ENCODE measurements at regions not wholly inside any gene's neighbourhood (a gene's known extent, or its start where the extent isn't known, plus 50 kb on each side); places are given as distances from the start of the nearest gene placed in this dataset.
A peak's percentile ranks its signal among the peaks of the same experiment; 100 is the strongest.

DNA sequence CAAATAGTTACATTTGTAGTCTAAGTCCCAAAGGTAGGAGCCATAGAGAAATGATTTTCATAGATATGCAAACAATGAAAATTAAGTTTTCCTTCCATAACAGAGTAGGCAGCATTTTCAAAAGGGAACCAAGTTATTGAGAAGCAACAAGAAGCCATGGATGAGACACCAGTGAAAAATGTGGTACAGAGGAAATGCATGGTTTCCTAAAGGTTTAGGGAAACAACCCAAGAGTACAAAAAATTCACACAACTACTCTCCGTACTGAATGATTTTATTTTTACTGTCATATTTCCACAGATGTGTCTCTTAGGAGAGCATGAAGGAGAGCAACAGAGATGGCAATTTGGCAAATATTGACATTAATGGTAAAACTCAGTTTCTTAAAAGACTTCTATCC is 1408.9 kb upstream of the PCDH7 start:
- Histone ChIP-seq H2AK5ac (ENCODE audit: low read length) (no peak overlapping the region), H3K4ac (ENCODE audit: low read depth, low read length) (no peak overlapping the region), H3K79me2 (ENCODE audit: control insufficient read depth, insufficient read depth, low read length) (no peaks in the 10 kb centered on the region), H4K8ac (ENCODE audit: low read depth, low read length) (no peak overlapping the region), H3K4me3 (ENCODE audit: low read length) (no peak overlapping the region), H2BK5ac (ENCODE audit: low read length) (no peak overlapping the region), H3K56ac (ENCODE audit: low read length) (no peak overlapping the region), H3K36me3 (ENCODE audit: control insufficient read depth, insufficient read depth, low read length) (no peaks in the 10 kb centered on the region), H2BK15ac (replicated peaks; ENCODE audit: low read depth) (no peak overlapping the region), H4K5ac (ENCODE audit: low read length) (no peak overlapping the region), H3K9ac (ENCODE audit: low read length) (no peak overlapping the region), H2BK120ac (ENCODE audit: low read depth, low read length) (no peak overlapping the region), H3K23ac (ENCODE audit: low read length) (no peak overlapping the region), H3K27ac (ENCODE audit: low read depth, low read length) (no peak overlapping the region), H3K27me3 (ENCODE audit: insufficient read depth, low read length, poor library complexity) (no peaks in the 10 kb centered on the region), H3K79me1 (ENCODE audit: low read length) (no peaks in the 10 kb centered on the region), H3K4me2 (ENCODE audit: low read length) (no peak overlapping the region), H3K18ac (ENCODE audit: low read length) (no peak overlapping the region), H3K4me1 (ENCODE audit: control insufficient read depth, low read depth, low read length) (no peaks in the 10 kb centered on the region)
- DNase-seq = no peak
- WGBS (ENCODE audit: extremely low coverage, insufficient coverage, low lambda C conversion rate) = no CpG with 5 or more reads among the region's 1 CpG

DNA sequence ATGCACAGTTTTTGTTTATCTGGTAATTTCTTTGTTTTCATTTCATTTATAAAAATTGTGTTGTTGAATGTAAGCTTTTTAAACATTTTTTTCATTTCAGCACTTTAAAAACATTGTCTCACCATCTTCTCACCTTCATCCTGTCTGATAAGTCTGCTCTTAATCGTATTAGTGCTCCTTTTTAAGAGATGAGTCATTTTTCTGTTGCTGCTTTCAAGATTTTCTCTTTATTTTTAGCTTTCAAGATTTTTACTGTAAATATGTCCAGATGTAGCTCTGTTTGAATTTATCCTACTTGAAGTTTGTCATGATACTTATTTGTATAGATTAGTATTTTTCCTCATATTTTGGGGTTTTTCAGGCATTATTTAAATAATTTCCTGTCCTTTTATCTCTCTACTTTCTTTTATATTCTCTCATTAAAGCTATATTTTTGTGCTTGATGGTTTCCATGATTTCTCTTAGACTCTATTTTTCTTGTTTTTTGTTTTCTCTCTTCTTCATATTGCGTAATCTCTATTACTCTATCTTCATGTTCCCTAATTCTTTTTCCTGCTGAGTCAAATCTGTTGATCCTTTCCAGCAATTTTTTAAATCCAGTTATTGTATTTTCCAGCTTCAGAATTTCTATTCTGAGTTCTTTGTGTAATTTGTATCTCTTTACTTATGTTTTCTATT is 1400.4 kb upstream of the PCDH7 start:
- H3K27ac ChIP-seq (ENCODE audit: low read depth, low read length) = no peak overlapping the region
- no peaks in the 10 kb centered on the region for H3K79me2 ChIP-seq (ENCODE audit: control insufficient read depth, insufficient read depth, low read length)
- no peak for DNase-seq
- H3K4me2 ChIP-seq (ENCODE audit: low read length) = no peak overlapping the region
- H3K79me1 ChIP-seq (ENCODE audit: low read length) = no peaks in the 10 kb centered on the region
- no peak overlapping the region for H3K9ac ChIP-seq (ENCODE audit: low read length)
- no peaks in the 10 kb centered on the region for H3K36me3 ChIP-seq (ENCODE audit: control insufficient read depth, insufficient read depth, low read length)
- no peak overlapping the region for H2BK120ac ChIP-seq (ENCODE audit: low read depth, low read length)
- H3K27me3 ChIP-seq (ENCODE audit: insufficient read depth, low read length, poor library complexity) = no peaks in the 10 kb centered on the region
- WGBS (ENCODE audit: extremely low coverage, insufficient coverage, low lambda C conversion rate) = no CpG with 5 or more reads among the region's 2 CpGs
- no peak overlapping the region for H3K23ac ChIP-seq (ENCODE audit: low read length)
- H4K5ac ChIP-seq (ENCODE audit: low read length) = no peak overlapping the region
- no peak overlapping the region for H2AK5ac ChIP-seq (ENCODE audit: low read length)
- H3K4me1 ChIP-seq (ENCODE audit: control insufficient read depth, low read depth, low read length) = no peaks in the 10 kb centered on the region
- H4K8ac ChIP-seq (ENCODE audit: low read depth, low read length) = no peak overlapping the region
- no peak overlapping the region for H3K4me3 ChIP-seq (ENCODE audit: low read length)
- H3K4ac ChIP-seq (ENCODE audit: low read depth, low read length) = no peak overlapping the region
- no peak overlapping the region for H2BK15ac ChIP-seq (replicated peaks; ENCODE audit: low read depth)
- no peak overlapping the region for H3K18ac ChIP-seq (ENCODE audit: low read length)
- H3K56ac ChIP-seq (ENCODE audit: low read length) = no peak overlapping the region
- H2BK5ac ChIP-seq (ENCODE audit: low read length) = no peak overlapping the region

DNA sequence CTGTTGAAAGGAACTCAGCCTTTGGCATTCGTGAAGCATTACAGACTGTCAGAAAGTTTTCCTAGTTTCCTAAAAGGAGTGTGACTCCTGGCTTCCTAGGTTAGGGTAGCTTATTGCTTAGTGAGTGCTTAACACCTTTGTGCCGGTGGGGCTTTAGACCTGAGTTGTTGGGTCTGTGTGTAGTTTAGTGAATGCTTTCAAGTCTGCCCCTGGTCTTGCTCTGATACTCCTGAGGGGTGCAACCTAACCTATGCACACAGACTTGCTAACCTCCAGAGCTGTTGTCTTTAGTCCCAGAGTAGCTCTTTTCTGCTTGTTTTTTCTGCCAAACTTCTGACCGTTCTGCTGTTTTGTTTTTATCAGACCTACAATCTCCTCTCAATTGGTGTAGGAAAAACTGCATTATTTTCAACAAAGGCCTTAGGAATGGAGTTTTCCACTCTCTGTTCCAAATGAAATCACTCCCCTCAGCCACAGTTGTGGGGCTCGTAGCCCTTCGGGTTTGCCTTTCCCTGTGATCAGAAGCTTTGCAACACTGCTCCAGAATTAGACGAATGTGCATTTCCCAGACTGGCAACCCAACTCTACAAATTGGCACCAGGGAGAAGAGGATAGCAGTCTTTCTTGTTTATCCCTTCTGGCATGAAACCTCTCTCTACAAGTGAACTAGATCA is 1399.1 kb upstream of the PCDH7 start:
- Histone ChIP-seq H2BK120ac (ENCODE audit: low read depth, low read length) (no peak overlapping the region), H3K4me3 (ENCODE audit: low read length) (no peak overlapping the region), H3K4ac (ENCODE audit: low read depth, low read length) (no peak overlapping the region), H3K4me1 (ENCODE audit: control insufficient read depth, low read depth, low read length) (no peaks in the 10 kb centered on the region), H2AK5ac (ENCODE audit: low read length) (no peak overlapping the region), H3K27me3 (ENCODE audit: insufficient read depth, low read length, poor library complexity) (no peaks in the 10 kb centered on the region), H3K23ac (ENCODE audit: low read length) (no peak overlapping the region), H3K56ac (ENCODE audit: low read length) (no peak overlapping the region), H3K79me1 (ENCODE audit: low read length) (no peaks in the 10 kb centered on the region), H3K4me2 (ENCODE audit: low read length) (no peak overlapping the region), H3K36me3 (ENCODE audit: control insufficient read depth, insufficient read depth, low read length) (no peaks in the 10 kb centered on the region), H2BK5ac (ENCODE audit: low read length) (no peak overlapping the region), H4K8ac (ENCODE audit: low read depth, low read length) (no peak overlapping the region), H3K9ac (ENCODE audit: low read length) (no peak overlapping the region), H4K5ac (ENCODE audit: low read length) (no peak overlapping the region), H3K79me2 (ENCODE audit: control insufficient read depth, insufficient read depth, low read length) (no peaks in the 10 kb centered on the region), H3K18ac (ENCODE audit: low read length) (no peak overlapping the region), H3K27ac (ENCODE audit: low read depth, low read length) (no peak overlapping the region), H2BK15ac (replicated peaks; ENCODE audit: low read depth) (no peak overlapping the region)
- DNase-seq = peak; percentile 26
- no CpG with 5 or more reads among the region's 6 CpGs for WGBS (ENCODE audit: extremely low coverage, insufficient coverage, low lambda C conversion rate)

DNA sequence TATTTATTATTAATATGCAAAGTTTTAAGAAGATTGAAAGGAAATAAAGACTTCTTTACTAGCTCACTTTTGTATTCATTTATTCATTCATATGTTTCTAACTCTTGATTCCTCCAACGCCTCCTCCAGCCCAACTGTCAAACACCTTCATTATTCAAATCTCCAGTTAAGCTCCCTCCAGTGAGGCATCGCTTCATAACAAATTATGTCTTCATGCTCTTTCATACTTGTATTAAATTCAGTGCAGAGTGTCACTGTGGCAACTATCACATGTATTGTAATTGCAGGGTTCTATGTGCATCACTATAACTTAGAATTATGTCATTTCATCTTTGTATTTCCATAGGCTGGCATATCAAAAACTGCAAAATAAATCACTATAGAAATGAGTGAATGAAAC is 1394.2 kb upstream of the PCDH7 start:
- H3K36me3 ChIP-seq (ENCODE audit: control insufficient read depth, insufficient read depth, low read length) = no peaks in the 10 kb centered on the region
- H3K27ac ChIP-seq (ENCODE audit: low read depth, low read length) = no peak overlapping the region
- no CpG with 5 or more reads among the region's 2 CpGs for WGBS (ENCODE audit: extremely low coverage, insufficient coverage, low lambda C conversion rate)
- no peak overlapping the region for H3K23ac ChIP-seq (ENCODE audit: low read length)
- H4K8ac ChIP-seq (ENCODE audit: low read depth, low read length) = no peak overlapping the region
- no peaks in the 10 kb centered on the region for H3K79me2 ChIP-seq (ENCODE audit: control insufficient read depth, insufficient read depth, low read length)
- H3K9ac ChIP-seq (ENCODE audit: low read length) = no peak overlapping the region
- no peak overlapping the region for H2BK5ac ChIP-seq (ENCODE audit: low read length)
- DNase-seq = no peak
- no peaks in the 10 kb centered on the region for H3K4me1 ChIP-seq (ENCODE audit: control insufficient read depth, low read depth, low read length)
- no peaks in the 10 kb centered on the region for H3K79me1 ChIP-seq (ENCODE audit: low read length)
- H3K4ac ChIP-seq (ENCODE audit: low read depth, low read length) = no peak overlapping the region
- no peak overlapping the region for H4K5ac ChIP-seq (ENCODE audit: low read length)
- H2BK15ac ChIP-seq (replicated peaks; ENCODE audit: low read depth) = no peak overlapping the region
- no peak overlapping the region for H2BK120ac ChIP-seq (ENCODE audit: low read depth, low read length)
- no peak overlapping the region for H3K18ac ChIP-seq (ENCODE audit: low read length)
- no peak overlapping the region for H3K4me3 ChIP-seq (ENCODE audit: low read length)
- no peak overlapping the region for H3K56ac ChIP-seq (ENCODE audit: low read length)
- no peaks in the 10 kb centered on the region for H3K27me3 ChIP-seq (ENCODE audit: insufficient read depth, low read length, poor library complexity)
- H2AK5ac ChIP-seq (ENCODE audit: low read length) = no peak overlapping the region
- no peak overlapping the region for H3K4me2 ChIP-seq (ENCODE audit: low read length)

DNA sequence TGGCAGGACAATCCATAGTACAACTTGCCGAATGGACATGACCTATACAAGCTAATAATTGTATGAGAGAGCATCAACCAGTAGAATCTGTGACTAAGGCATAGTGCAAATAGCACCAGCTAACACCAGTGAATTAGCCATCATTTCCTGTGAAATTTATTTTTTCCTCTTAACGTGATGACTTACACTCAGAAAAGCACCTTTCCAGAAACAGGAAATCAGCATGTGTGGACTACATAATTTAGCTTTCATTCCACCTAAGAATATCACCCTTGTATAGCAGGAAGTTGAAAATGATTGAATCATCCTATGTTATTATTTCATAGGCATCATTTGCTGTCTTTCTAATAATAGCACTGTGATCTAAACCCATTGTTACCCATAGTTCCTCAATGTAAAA is 1393.4 kb upstream of the PCDH7 start:
- H2BK120ac ChIP-seq (ENCODE audit: low read depth, low read length) = no peak overlapping the region
- H3K27me3 ChIP-seq (ENCODE audit: insufficient read depth, low read length, poor library complexity) = no peaks in the 10 kb centered on the region
- no peak overlapping the region for H3K56ac ChIP-seq (ENCODE audit: low read length)
- DNase-seq = no peak
- H3K4me2 ChIP-seq (ENCODE audit: low read length) = no peak overlapping the region
- no peak overlapping the region for H3K9ac ChIP-seq (ENCODE audit: low read length)
- no peaks in the 10 kb centered on the region for H3K4me1 ChIP-seq (ENCODE audit: control insufficient read depth, low read depth, low read length)
- no peaks in the 10 kb centered on the region for H3K36me3 ChIP-seq (ENCODE audit: control insufficient read depth, insufficient read depth, low read length)
- no peak overlapping the region for H3K4ac ChIP-seq (ENCODE audit: low read depth, low read length)
- no peaks in the 10 kb centered on the region for H3K79me2 ChIP-seq (ENCODE audit: control insufficient read depth, insufficient read depth, low read length)
- WGBS (ENCODE audit: extremely low coverage, insufficient coverage, low lambda C conversion rate) = no CpG with 5 or more reads among the region's 2 CpGs
- H2BK15ac ChIP-seq (replicated peaks; ENCODE audit: low read depth) = no peak overlapping the region
- no peak overlapping the region for H2AK5ac ChIP-seq (ENCODE audit: low read length)
- H3K27ac ChIP-seq (ENCODE audit: low read depth, low read length) = no peak overlapping the region
- no peak overlapping the region for H3K23ac ChIP-seq (ENCODE audit: low read length)
- H3K4me3 ChIP-seq (ENCODE audit: low read length) = no peak overlapping the region
- no peak overlapping the region for H4K8ac ChIP-seq (ENCODE audit: low read depth, low read length)
- no peaks in the 10 kb centered on the region for H3K79me1 ChIP-seq (ENCODE audit: low read length)
- H2BK5ac ChIP-seq (ENCODE audit: low read length) = no peak overlapping the region
- H3K18ac ChIP-seq (ENCODE audit: low read length) = no peak overlapping the region
- no peak overlapping the region for H4K5ac ChIP-seq (ENCODE audit: low read length)

DNA sequence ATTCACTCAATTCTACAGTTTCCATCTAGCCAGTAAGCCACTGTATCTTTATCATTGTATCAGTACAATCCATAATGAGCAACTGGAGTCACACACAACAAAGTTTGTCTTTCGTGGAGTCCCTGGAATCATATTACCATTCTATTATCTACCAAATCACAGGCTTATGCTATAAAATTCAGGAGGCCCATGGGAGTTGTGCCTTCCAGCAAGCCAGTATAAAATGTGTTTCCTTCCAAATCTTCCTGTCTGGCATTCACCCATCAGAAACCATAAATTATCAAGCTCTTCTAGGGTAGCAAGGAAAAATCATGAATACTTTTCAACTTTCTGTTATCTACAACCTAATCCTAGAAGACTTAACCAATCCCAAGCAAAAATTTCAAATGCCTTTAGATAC is 1383.3 kb upstream of the PCDH7 start:
- no peak overlapping the region for H2BK15ac ChIP-seq (replicated peaks; ENCODE audit: low read depth)
- no peak overlapping the region for H2AK5ac ChIP-seq (ENCODE audit: low read length)
- H3K4me2 ChIP-seq (ENCODE audit: low read length) = no peak overlapping the region
- no peak overlapping the region for H4K8ac ChIP-seq (ENCODE audit: low read depth, low read length)
- no peaks in the 10 kb centered on the region for H3K79me2 ChIP-seq (ENCODE audit: control insufficient read depth, insufficient read depth, low read length)
- no peak overlapping the region for H3K27ac ChIP-seq (ENCODE audit: low read depth, low read length)
- no peak for DNase-seq
- H3K27me3 ChIP-seq (ENCODE audit: insufficient read depth, low read length, poor library complexity) = no peaks in the 10 kb centered on the region
- no peak overlapping the region for H3K4me3 ChIP-seq (ENCODE audit: low read length)
- H4K5ac ChIP-seq (ENCODE audit: low read length) = no peak overlapping the region
- H3K18ac ChIP-seq (ENCODE audit: low read length) = no peak overlapping the region
- H3K4me1 ChIP-seq (ENCODE audit: control insufficient read depth, low read depth, low read length) = no peaks in the 10 kb centered on the region
- WGBS (ENCODE audit: extremely low coverage, insufficient coverage, low lambda C conversion rate) = no CpG with 5 or more reads among the region's 1 CpG
- no peak overlapping the region for H3K4ac ChIP-seq (ENCODE audit: low read depth, low read length)
- H3K79me1 ChIP-seq (ENCODE audit: low read length) = no peaks in the 10 kb centered on the region
- H3K23ac ChIP-seq (ENCODE audit: low read length) = no peak overlapping the region
- H3K36me3 ChIP-seq (ENCODE audit: control insufficient read depth, insufficient read depth, low read length) = no peaks in the 10 kb centered on the region
- no peak overlapping the region for H3K56ac ChIP-seq (ENCODE audit: low read length)
- H2BK120ac ChIP-seq (ENCODE audit: low read depth, low read length) = no peak overlapping the region
- H3K9ac ChIP-seq (ENCODE audit: low read length) = no peak overlapping the region
- H2BK5ac ChIP-seq (ENCODE audit: low read length) = no peak overlapping the region

Measured in mesendoderm (in vitro differentiated cells).